Right lung (tissue), 2 donors: ENCODE measurements at regions not wholly inside any gene's neighbourhood (a gene's known extent, or its start where the extent isn't known, plus 50 kb on each side); places are given as distances from the start of the nearest gene placed in this dataset.

Source experiments
- DNase-seq, 2 donors: peaks; one replicate each; pipeline ENCODE4 v3.0.0-alpha.2; 2013

- DNase-seq, result no peak
Observed at GRCh38 chr5:159385536-159385935, 55.2 kb upstream of the IL12B start.

- DNase-seq, result no peak
Observed at GRCh38 chr5:159386028-159386711, 55.9 kb upstream of the IL12B start.

- DNase-seq, result no peak
Observed at GRCh38 chr5:159392871-159393270, 62.6 kb upstream of the IL12B start.

- no peak for DNase-seq
Observed at GRCh38 chr5:159393854-159394274, 63.6 kb upstream of the IL12B start.

GRCh38 chr5:159395202-159395601 lies 64.9 kb upstream of the IL12B start:
- DNase-seq, result no peak

- DNase-seq, result no peak
Observed at GRCh38 chr5:159398936-159399335, 68.6 kb upstream of the IL12B start.

- DNase-seq, result no peak
Observed at GRCh38 chr5:159400476-159400875, 70.2 kb upstream of the IL12B start.

- DNase-seq, result no peak
Observed at GRCh38 chr5:159402311-159402710, 72.0 kb upstream of the IL12B start.

- DNase-seq, result no peak
Observed at GRCh38 chr5:159402856-159403255, 72.6 kb upstream of the IL12B start.

- DNase-seq, result no peak
Observed at GRCh38 chr5:159403906-159404681, 73.8 kb upstream of the IL12B start.

- no peak for DNase-seq
Observed at GRCh38 chr5:159405611-159406031, 75.3 kb upstream of the IL12B start.

- DNase-seq, result no peak
Observed at GRCh38 chr5:159406571-159406970, 76.3 kb upstream of the IL12B start.

- no peak for DNase-seq
Observed at GRCh38 chr5:159409801-159410200, 79.5 kb upstream of the IL12B start.

- DNase-seq, result no peak
Observed at GRCh38 chr5:159410480-159410879, 80.2 kb upstream of the IL12B start.

- no peak for DNase-seq
Observed at GRCh38 chr5:159411115-159411514, 80.8 kb upstream of the IL12B start.

GRCh38 chr5:159412284-159413046 lies 82.2 kb upstream of the IL12B start:
- DNase-seq, result peak in 1 of 2 donors; percentile 3

- DNase-seq, result no peak
Observed at GRCh38 chr5:159414021-159414420, 83.7 kb upstream of the IL12B start.

GRCh38 chr5:159415301-159415937 lies 85.1 kb upstream of the IL12B start:
- DNase-seq, result no peak

- DNase-seq, result no peak
Observed at GRCh38 chr5:159416438-159416837, 86.2 kb upstream of the IL12B start.

- no peak for DNase-seq
Observed at GRCh38 chr5:159417170-159417569, 86.9 kb upstream of the IL12B start.

GRCh38 chr5:159419576-159419975 lies 89.3 kb upstream of the IL12B start:
- no peak for DNase-seq

GRCh38 chr5:159420940-159421339 lies 90.7 kb upstream of the IL12B start:
- DNase-seq, result no peak
